HFFc6 (cell line): ENCODE measurements at regions not wholly inside any gene's neighbourhood (a gene's known extent, or its start where the extent isn't known, plus 50 kb on each side); places are given as distances from the start of the nearest gene placed in this dataset.
A peak's percentile ranks its signal among the peaks of the same experiment; 100 is the strongest.
"Not testable (repeated sequence)": the region's sequence is repeated elsewhere in the genome, so short reads cannot be mapped to it uniquely, and the experiment has no call there.

Experiments
- DNase-seq: peaks from one replicate; pipeline ENCODE4 v3.0.0-alpha.2; 2018
- H3K27ac Mint-ChIP-seq: 2 replicates; pipeline ENCODE4 v1.8.0; 2020; ENCODE audit warnings: mild to moderate bottlenecking, mixed read lengths
- H3K27me3 Mint-ChIP-seq: 2 replicates; pipeline ENCODE4 v1.8.0; 2021; ENCODE audit warnings: mild to moderate bottlenecking, moderate library complexity, mixed read lengths; ENCODE audit not compliant: insufficient read depth
- H3K36me3 Mint-ChIP-seq: 2 replicates; pipeline ENCODE4 v1.8.0; 2021; ENCODE audit warnings: low read depth, mixed read lengths
- H3K4me1 Mint-ChIP-seq: 2 replicates; pipeline ENCODE4 v1.8.0; 2020; ENCODE audit warnings: low read depth, mixed read lengths
- H3K4me3 Mint-ChIP-seq: 2 replicates; pipeline ENCODE4 v1.8.0; 2020; ENCODE audit warnings: mild to moderate bottlenecking, moderate library complexity, mixed read lengths
- H3K9me3 Mint-ChIP-seq: 2 replicates; pipeline ENCODE4 v1.8.0; 2020; ENCODE audit warnings: mild to moderate bottlenecking, mixed read lengths
- CTCF ChIP-seq: fragments of 200-600 bp; sonication (generic); IDR thresholded peaks from 2 replicates; pipeline ENCODE4 v1.5.0; 2021; ENCODE audit warnings: antibody characterized with exemption, mild to moderate bottlenecking

GRCh38 chr5:148739023-148739422, 84.7 kb upstream of the HTR4 start:
- no peaks in the 10 kb centered on the region for H3K36me3 Mint-ChIP-seq
- peaks cover 2% of the 10 kb centered on the region; the same call in 1 of the 2 replicates for H3K27me3 Mint-ChIP-seq
- H3K4me3 Mint-ChIP-seq, result no peak overlapping the region
- H3K4me1 Mint-ChIP-seq, result peaks cover 55% of the 10 kb centered on the region
- H3K9me3 Mint-ChIP-seq, result no peaks in the 10 kb centered on the region
- DNase-seq, result no peak
- no peak overlapping the region; the same call in 1 of the 2 replicates for H3K27ac Mint-ChIP-seq
- no peak for TF ChIP-seq CTCF

- DNase-seq, result no peak
- Mint-ChIP-seq H3K9me3 (no peaks in the 10 kb centered on the region), H3K36me3 (no peaks in the 10 kb centered on the region), H3K27me3 (peaks cover 2% of the 10 kb centered on the region; the same call in 1 of the 2 replicates), H3K4me3 (no peak overlapping the region), H3K4me1 (peaks cover 50% of the 10 kb centered on the region), H3K27ac (peak overlapping the region; percentile 31; the same call in 1 of the 2 replicates)
- no peak for TF ChIP-seq CTCF
These were observed 85.2 kb upstream of the HTR4 start for GRCh38 chr5:148739524-148739923.

- Mint-ChIP-seq H3K4me1 (peaks cover 43% of the 10 kb centered on the region), H3K9me3 (no peaks in the 10 kb centered on the region), H3K27me3 (peaks cover 2% of the 10 kb centered on the region; the same call in 1 of the 2 replicates), H3K36me3 (no peaks in the 10 kb centered on the region), H3K27ac (peak overlapping the region; percentile 31; the same call in 1 of the 2 replicates), H3K4me3 (no peak overlapping the region)
- TF ChIP-seq CTCF, result no peak
- DNase-seq, result no peak
These were observed 85.9 kb upstream of the HTR4 start for GRCh38 chr5:148740079-148740858.

- peak overlapping the region; percentile 44 for H3K27ac Mint-ChIP-seq
- H3K9me3 Mint-ChIP-seq, result no peaks in the 10 kb centered on the region
- H3K27me3 Mint-ChIP-seq, result peaks cover 2% of the 10 kb centered on the region; the same call in 1 of the 2 replicates
- DNase-seq, result peak; percentile 79
- no peaks in the 10 kb centered on the region for H3K36me3 Mint-ChIP-seq
- H3K4me1 Mint-ChIP-seq, result peaks cover 36% of the 10 kb centered on the region
- H3K4me3 Mint-ChIP-seq, result peak overlapping the region; percentile 67
- TF ChIP-seq CTCF, result peak; percentile 95
These were observed 85.3 kb upstream of the ADRB2 start for GRCh38 chr5:148740966-148741742.

- peak overlapping the region; percentile 67 for H3K4me3 Mint-ChIP-seq
- H3K36me3 Mint-ChIP-seq, H3K27me3 Mint-ChIP-seq, H3K9me3 Mint-ChIP-seq, DNase-seq: not testable (repeated sequence)
- peaks cover 36% of the 10 kb centered on the region for H3K4me1 Mint-ChIP-seq
- peak overlapping the region; percentile 44 for H3K27ac Mint-ChIP-seq
These were observed 84.6 kb upstream of the ADRB2 start for GRCh38 chr5:148741766-148742165.

GRCh38 chr5:148744380-148744779, 82.0 kb upstream of the ADRB2 start:
- H3K9me3 Mint-ChIP-seq, H3K27ac Mint-ChIP-seq, H3K36me3 Mint-ChIP-seq, H3K27me3 Mint-ChIP-seq, DNase-seq, H3K4me3 Mint-ChIP-seq: not testable (repeated sequence)
- peaks cover 28% of the 10 kb centered on the region for H3K4me1 Mint-ChIP-seq
